IMR-90 (cell line): ENCODE measurements at regions not wholly inside any gene's neighbourhood (a gene's known extent, or its start where the extent isn't known, plus 50 kb on each side); places are given as distances from the start of the nearest gene placed in this dataset.

ENCODE experiments used
- CEBPB ChIP-seq: IDR thresholded peaks from 2 replicates; pipeline ENCODE4 v1.6.1; 2012; ENCODE audit warnings: low read depth, low read length, improper control_type of control experiment
- CHD1 ChIP-seq: IDR thresholded peaks from 2 replicates; pipeline ENCODE4 v1.6.1; 2012; ENCODE audit warnings: low read depth, low read length, improper control_type of control experiment
- FOS ChIP-seq: fragments of 150-350 bp; IDR thresholded peaks from 2 replicates; pipeline ENCODE4 v1.6.1; 2016; ENCODE audit warnings: low read depth, low read length
- MAZ ChIP-seq: IDR thresholded peaks from 2 replicates; pipeline ENCODE4 v1.6.1; 2012; ENCODE audit warnings: low read depth, mild to moderate bottlenecking, low read length, improper control_type of control experiment, moderate library complexity, borderline replicate concordance
- MXI1 ChIP-seq: IDR thresholded peaks from 2 replicates; pipeline ENCODE4 v1.6.1; 2012; ENCODE audit warnings: low read depth, mild to moderate bottlenecking, low read length, moderate library complexity, borderline replicate concordance
- POLR2A ChIP-seq: IDR thresholded peaks from 2 replicates; pipeline ENCODE4 v1.6.1; 2012; ENCODE audit warnings: mild to moderate bottlenecking, low read depth, low read length
- RAD21 ChIP-seq: IDR thresholded peaks from 2 replicates; pipeline ENCODE4 v1.6.1; 2012; ENCODE audit warnings: low read length, improper control_type of control experiment
- RFX5 ChIP-seq: IDR thresholded peaks from 2 replicates; pipeline ENCODE4 v1.8.0; 2012; ENCODE audit warnings: low read depth, mild to moderate bottlenecking, low read length, moderate library complexity
- SMC3 ChIP-seq: fragments of 150-350 bp; IDR thresholded peaks from 2 replicates; pipeline ENCODE4 v1.6.1; 2016; ENCODE audit warnings: low read depth, mild to moderate bottlenecking, antibody characterized with exemption, low read length, moderate library complexity
- TF ChIP-seq, protein P1 (sequence below): conservative IDR thresholded peaks from 2 replicates; pipeline ENCODE4 v1.5.1; 2012; ENCODE audit warnings: mild to moderate bottlenecking, low read depth, low read length, improper control_type of control experiment
- TF ChIP-seq, protein P2 (sequence below): fragments of 150-350 bp; IDR thresholded peaks from 2 replicates; pipeline ENCODE4 v1.6.1; 2016; ENCODE audit warnings: low read depth, mild to moderate bottlenecking, low read length, moderate library complexity, borderline replicate concordance

- TF ChIP-seq, protein P1, sequence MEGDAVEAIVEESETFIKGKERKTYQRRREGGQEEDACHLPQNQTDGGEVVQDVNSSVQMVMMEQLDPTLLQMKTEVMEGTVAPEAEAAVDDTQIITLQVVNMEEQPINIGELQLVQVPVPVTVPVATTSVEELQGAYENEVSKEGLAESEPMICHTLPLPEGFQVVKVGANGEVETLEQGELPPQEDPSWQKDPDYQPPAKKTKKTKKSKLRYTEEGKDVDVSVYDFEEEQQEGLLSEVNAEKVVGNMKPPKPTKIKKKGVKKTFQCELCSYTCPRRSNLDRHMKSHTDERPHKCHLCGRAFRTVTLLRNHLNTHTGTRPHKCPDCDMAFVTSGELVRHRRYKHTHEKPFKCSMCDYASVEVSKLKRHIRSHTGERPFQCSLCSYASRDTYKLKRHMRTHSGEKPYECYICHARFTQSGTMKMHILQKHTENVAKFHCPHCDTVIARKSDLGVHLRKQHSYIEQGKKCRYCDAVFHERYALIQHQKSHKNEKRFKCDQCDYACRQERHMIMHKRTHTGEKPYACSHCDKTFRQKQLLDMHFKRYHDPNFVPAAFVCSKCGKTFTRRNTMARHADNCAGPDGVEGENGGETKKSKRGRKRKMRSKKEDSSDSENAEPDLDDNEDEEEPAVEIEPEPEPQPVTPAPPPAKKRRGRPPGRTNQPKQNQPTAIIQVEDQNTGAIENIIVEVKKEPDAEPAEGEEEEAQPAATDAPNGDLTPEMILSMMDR, result no peak
- TF ChIP-seq POLR2A (no peak), MAZ (no peak), RAD21 (no peak), SMC3 (no peak), RFX5 (no peak), MXI1 (no peak), CHD1 (no peak), FOS (no peak), CEBPB (no peak)
- TF ChIP-seq, protein P2, sequence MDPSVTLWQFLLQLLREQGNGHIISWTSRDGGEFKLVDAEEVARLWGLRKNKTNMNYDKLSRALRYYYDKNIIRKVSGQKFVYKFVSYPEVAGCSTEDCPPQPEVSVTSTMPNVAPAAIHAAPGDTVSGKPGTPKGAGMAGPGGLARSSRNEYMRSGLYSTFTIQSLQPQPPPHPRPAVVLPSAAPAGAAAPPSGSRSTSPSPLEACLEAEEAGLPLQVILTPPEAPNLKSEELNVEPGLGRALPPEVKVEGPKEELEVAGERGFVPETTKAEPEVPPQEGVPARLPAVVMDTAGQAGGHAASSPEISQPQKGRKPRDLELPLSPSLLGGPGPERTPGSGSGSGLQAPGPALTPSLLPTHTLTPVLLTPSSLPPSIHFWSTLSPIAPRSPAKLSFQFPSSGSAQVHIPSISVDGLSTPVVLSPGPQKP, result no peak
Observed at GRCh38 chr4:37763831-37764230, 62.7 kb upstream of the PGM2 start.
